Glutamatergic neuron (in vitro differentiated cells): ENCODE measurements at regions not wholly inside any gene's neighbourhood (a gene's known extent, or its start where the extent isn't known, plus 50 kb on each side); places are given as distances from the start of the nearest gene placed in this dataset.

Experiments used
- DNase-seq: peaks from one replicate; pipeline ENCODE4 v3.0.0; 2022
- H3K27ac Mint-ChIP-seq: one replicate; pipeline ENCODE4 v1.8.0; 2020; ENCODE audit warnings: mild to moderate bottlenecking, mixed read lengths, inconsistent platforms; ENCODE audit not compliant: unreplicated experiment
- H3K27me3 Mint-ChIP-seq: one replicate; pipeline ENCODE4 v1.8.0; 2020; ENCODE audit warnings: mild to moderate bottlenecking, moderate library complexity, mixed read lengths, inconsistent platforms; ENCODE audit not compliant: unreplicated experiment
- H3K36me3 Mint-ChIP-seq: one replicate; pipeline ENCODE4 v1.8.0; 2020; ENCODE audit warnings: mild to moderate bottlenecking, mixed read lengths, inconsistent platforms; ENCODE audit not compliant: unreplicated experiment
- H3K4me1 Mint-ChIP-seq: one replicate; pipeline ENCODE4 v1.8.0; 2020; ENCODE audit warnings: mild to moderate bottlenecking, low read depth, mixed read lengths, inconsistent platforms; ENCODE audit not compliant: unreplicated experiment
- H3K4me3 Mint-ChIP-seq: one replicate; pipeline ENCODE4 v1.8.0; 2020; ENCODE audit warnings: mild to moderate bottlenecking, mixed read lengths, inconsistent platforms; ENCODE audit not compliant: unreplicated experiment
- H3K9me3 Mint-ChIP-seq: one replicate; pipeline ENCODE4 v1.8.0; 2020; ENCODE audit warnings: mild to moderate bottlenecking, moderate library complexity, mixed read lengths, inconsistent platforms; ENCODE audit not compliant: unreplicated experiment
- CTCF ChIP-seq: fragments of 200-600 bp; sonication (generic); IDR thresholded peaks from one replicate; pipeline ENCODE4 v1.5.0; 2021; ENCODE audit not compliant: partially characterized antibody, unreplicated experiment

- H3K36me3 Mint-ChIP-seq: no peaks in the 10 kb centered on the region
- TF ChIP-seq CTCF: no peak
- no peaks in the 10 kb centered on the region for H3K9me3 Mint-ChIP-seq
- H3K27me3 Mint-ChIP-seq: no peaks in the 10 kb centered on the region
- no peaks in the 10 kb centered on the region for H3K4me1 Mint-ChIP-seq
- no peak overlapping the region for H3K27ac Mint-ChIP-seq
- H3K4me3 Mint-ChIP-seq: no peak overlapping the region
- DNase-seq: no peak
Observed at GRCh38 chr7:17033245-17033644, 151.5 kb upstream of the AGR3 start.

DNA sequence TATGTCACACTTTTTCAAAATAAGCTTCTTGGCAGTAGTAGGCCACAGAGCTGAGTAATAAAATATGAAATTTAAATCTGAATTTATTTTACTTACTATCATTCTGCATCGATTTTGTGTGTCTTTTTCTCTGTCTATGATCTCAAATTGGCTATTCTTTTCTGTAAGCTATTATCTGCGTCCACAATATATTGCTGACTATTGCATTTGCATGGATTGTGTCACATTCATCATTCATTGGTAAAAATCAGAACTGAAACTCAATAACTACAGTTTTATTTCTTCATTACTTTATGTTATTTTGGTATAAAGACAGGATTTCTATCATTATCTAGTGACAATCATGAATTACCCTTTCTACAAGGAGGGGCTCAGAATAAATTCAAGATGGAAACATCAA is 154.8 kb upstream of the AGR3 start:
- no peaks in the 10 kb centered on the region for H3K9me3 Mint-ChIP-seq
- TF ChIP-seq CTCF: no peak
- H3K27me3 Mint-ChIP-seq: no peaks in the 10 kb centered on the region
- no peaks in the 10 kb centered on the region for H3K36me3 Mint-ChIP-seq
- H3K4me3 Mint-ChIP-seq: no peak overlapping the region
- peaks cover 1% of the 10 kb centered on the region for H3K4me1 Mint-ChIP-seq
- no peak overlapping the region for H3K27ac Mint-ChIP-seq
- DNase-seq: no peak

GRCh38 chr7:17037356-17037755 is 155.6 kb upstream of the AGR3 start:
- no peaks in the 10 kb centered on the region for H3K36me3 Mint-ChIP-seq
- H3K9me3 Mint-ChIP-seq: no peaks in the 10 kb centered on the region
- no peak for DNase-seq
- H3K4me3 Mint-ChIP-seq: no peak overlapping the region
- no peak overlapping the region for H3K27ac Mint-ChIP-seq
- no peaks in the 10 kb centered on the region for H3K27me3 Mint-ChIP-seq
- H3K4me1 Mint-ChIP-seq: peaks cover 1% of the 10 kb centered on the region
- no peak for TF ChIP-seq CTCF

DNA sequence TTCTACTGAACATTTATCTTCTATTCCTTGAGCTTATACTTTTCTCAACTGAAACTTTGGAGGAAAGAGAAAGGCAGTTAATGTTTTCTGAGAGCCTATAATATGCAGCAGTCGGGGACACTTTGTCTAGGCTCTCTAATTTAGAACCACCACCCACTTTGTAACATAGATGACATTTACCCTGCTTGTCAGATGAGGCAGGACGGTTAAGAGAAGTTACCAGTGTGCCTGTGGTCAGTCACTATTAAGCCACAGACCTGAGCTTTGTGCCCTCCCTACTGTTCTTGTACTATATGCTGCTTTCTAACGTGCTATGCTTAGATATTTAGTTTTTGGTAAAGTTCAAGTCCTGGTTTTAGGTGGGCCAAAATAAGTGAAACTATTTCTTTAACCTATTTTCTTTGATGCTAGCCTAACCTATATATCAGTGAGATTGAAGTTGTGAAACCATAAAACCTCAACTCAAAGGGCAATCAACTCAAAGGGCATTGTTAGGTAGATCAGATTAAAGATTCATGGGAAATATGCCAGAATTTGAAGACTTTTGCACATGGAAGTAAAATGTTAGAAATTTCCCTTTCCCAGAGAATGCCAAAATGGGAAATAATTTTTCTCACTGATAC is 156.5 kb upstream of the AGR3 start:
- Mint-ChIP-seq H3K27ac (no peak overlapping the region), H3K9me3 (no peaks in the 10 kb centered on the region), H3K4me3 (no peak overlapping the region), H3K27me3 (no peaks in the 10 kb centered on the region), H3K4me1 (peaks cover 1% of the 10 kb centered on the region), H3K36me3 (no peaks in the 10 kb centered on the region)
- no peak for TF ChIP-seq CTCF
- DNase-seq: no peak

DNA sequence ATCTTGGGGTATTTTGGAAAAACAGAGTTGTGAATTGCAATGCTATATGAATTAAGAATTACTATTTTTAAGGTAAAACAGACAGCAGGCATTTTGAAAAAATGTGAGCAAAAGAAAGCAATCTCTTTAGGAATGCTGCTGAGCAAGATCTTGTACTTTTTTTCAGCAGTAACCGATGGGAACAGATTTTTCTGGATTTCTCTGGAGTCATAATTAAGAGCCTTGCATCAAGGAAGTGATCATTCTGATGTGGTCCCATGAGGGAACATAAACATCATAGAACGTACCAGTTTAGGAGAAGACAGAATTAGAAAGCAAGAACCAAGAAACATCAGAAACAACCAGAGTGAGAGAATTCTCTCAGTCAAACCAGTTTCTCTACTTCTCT is 157.0 kb upstream of the AGR3 start:
- no peaks in the 10 kb centered on the region for H3K27me3 Mint-ChIP-seq
- DNase-seq: no peak
- no peak overlapping the region for H3K4me3 Mint-ChIP-seq
- TF ChIP-seq CTCF: no peak
- H3K4me1 Mint-ChIP-seq: peaks cover 1% of the 10 kb centered on the region
- no peak overlapping the region for H3K27ac Mint-ChIP-seq
- H3K9me3 Mint-ChIP-seq: no peaks in the 10 kb centered on the region
- no peaks in the 10 kb centered on the region for H3K36me3 Mint-ChIP-seq
